ENCODE measurements at regions not wholly inside any gene's neighbourhood (a gene's known extent, or its start where the extent isn't known, plus 50 kb on each side); places are given as distances from the start of the nearest gene placed in this dataset.

GRCh38 chr3:481111-481510 is 284.5 kb downstream of the CHL1 start:
- H2BK5ac ChIP-seq (ENCODE audit: low read depth, low read length): no peak overlapping the region
- no peak for TF ChIP-seq BRCA1 (IDR thresholded peaks at IDR 0.05; ENCODE audit: low read depth, low read length)
- TF ChIP-seq BCL11A (IDR thresholded peaks at IDR 0.05; ENCODE audit: low read depth in 2 of 2, low read length in 2 of 2): no peak
- TF ChIP-seq CTCF (IDR thresholded peaks at IDR 0.05; ENCODE audit: control extremely low read depth in 1 of 3, insufficient read depth in 1 of 3, low read depth in 1 of 3, low read length in 3 of 3): no peak
- no peak for TF ChIP-seq POLR2AphosphoS5 (IDR thresholded peaks at IDR 0.05; ENCODE audit: low read depth, low read length)
- no peak for TF ChIP-seq CHD1 (IDR thresholded peaks at IDR 0.05; ENCODE audit: low read depth, low read length)
- TF ChIP-seq KDM4A (IDR thresholded peaks at IDR 0.05; ENCODE audit: low read depth, low read length, severe bottlenecking): no peak
- no peak for TF ChIP-seq SP1 (IDR thresholded peaks at IDR 0.05; ENCODE audit: low read depth, low read length)
- TF ChIP-seq TEAD4 (IDR thresholded peaks at IDR 0.05; ENCODE audit: low read depth, low read length): no peak
- no peak for TF ChIP-seq SIRT6 (IDR thresholded peaks at IDR 0.05; ENCODE audit: low read length)
- TF ChIP-seq ASH2L (IDR thresholded peaks at IDR 0.05; ENCODE audit: low read length): no peak
- no peak for TF ChIP-seq CBX8 (IDR thresholded peaks at IDR 0.05; ENCODE audit: borderline replicate concordance, low read depth, low read length)
- no peak for FAIRE-seq
- no peak overlapping the region for H2AK5ac ChIP-seq (ENCODE audit: low read depth, low read length)
- no peak overlapping the region for H3K27ac ChIP-seq (ENCODE audit: low read depth, low read length)
- H3K79me1 ChIP-seq (ENCODE audit: low read depth, low read length): no peaks in the 10 kb centered on the region
- no peak overlapping the region for H4K91ac ChIP-seq (replicated peaks; ENCODE audit: insufficient read length, low read length)
- no peak overlapping the region for H3K9ac ChIP-seq (replicated peaks in 1 of 4; ENCODE audit: extremely low read depth in 1 of 4, low read depth in 3 of 4, low read length in 3 of 4)
- no peak overlapping the region for H2BK12ac ChIP-seq (ENCODE audit: low read depth, low read length)
- no peak overlapping the region for H4K5ac ChIP-seq (ENCODE audit: insufficient read length, low read depth, low read length)
- 100% methylated on average over 3 of the region's 3 CpGs; no CpG with 5 or more reads in 1 of the 2 experiments for WGBS, 2 experiments (ENCODE audit: extremely low coverage in 1 of 2, insufficient coverage in 1 of 2, insufficient read length in 1 of 2, insufficient replicate concordance in 2 of 2, low coverage in 1 of 2, low lambda C conversion rate in 2 of 2, missing lambda C conversion rate in 1 of 2)
- no peak overlapping the region for H3K4ac ChIP-seq (replicated peaks; ENCODE audit: insufficient read length, low read depth, low read length)
- H3K18ac ChIP-seq (ENCODE audit: extremely low read depth, low read length): no peak overlapping the region
- no peaks in the 10 kb centered on the region for H3K23me2 ChIP-seq (ENCODE audit: low read depth, low read length)
- no peaks in the 10 kb centered on the region; a peak in 1 of 4 replicates for H3K9me3 ChIP-seq (ENCODE audit: insufficient read depth in 2 of 2, low read depth in 1 of 2, low read length in 1 of 2)
- H4K8ac ChIP-seq (ENCODE audit: extremely low read depth, insufficient read depth, low read length): no peak overlapping the region
- H3K14ac ChIP-seq (ENCODE audit: insufficient read length): no peak overlapping the region
- H2BK15ac ChIP-seq (ENCODE audit: low read length): no peak overlapping the region
- H3K23ac ChIP-seq (ENCODE audit: insufficient read length): no peak overlapping the region
- H3K79me2 ChIP-seq (ENCODE audit: control insufficient read depth in 1 of 2, insufficient read depth in 2 of 2, low read length in 2 of 2): no peaks in the 10 kb centered on the region
- H3K4me1 ChIP-seq (replicated peaks in 1 of 4; ENCODE audit: control insufficient read depth in 3 of 4, insufficient read depth in 4 of 4, low read length in 3 of 4): no peaks in the 10 kb centered on the region
- CTCF ChIA-PET (ENCODE audit: partially characterized antibody): interaction anchor here (1.2 to 1.7 kb wide), 2 partner anchors 13 to 22 kb away, joined by 3 to 5 read pairs; no protein-coding TSS in a partner anchor
- no peaks in the 10 kb centered on the region for H3K36me3 ChIP-seq (ENCODE audit: control insufficient read depth in 2 of 4, insufficient read depth in 4 of 4, low read length in 3 of 4)
- no peaks in the 10 kb centered on the region for H4K20me1 ChIP-seq (replicated peaks in 1 of 2; ENCODE audit: control insufficient read depth in 1 of 2, insufficient read depth in 2 of 2, low read length in 2 of 2)
- POLR2A ChIA-PET (ENCODE audit: partially characterized antibody): no interaction called here
- H3K56ac ChIP-seq (replicated peaks; ENCODE audit: insufficient read length, low read depth, low read length): no peak overlapping the region
- H2BK120ac ChIP-seq (replicated peaks; ENCODE audit: low read depth, low read length): no peak overlapping the region
- no peaks in the 10 kb centered on the region for H3K27me3 ChIP-seq (replicated peaks in 1 of 4; ENCODE audit: control insufficient read depth in 3 of 4, extremely low read depth in 1 of 4, insufficient read depth in 3 of 4, low read length in 3 of 4)
- DNase-seq (ENCODE audit: low read depth in 1 of 2, low spot score in 2 of 2): no peak
- no peak overlapping the region for H2AFZ ChIP-seq (ENCODE audit: low read length)
- no peak overlapping the region for H2BK20ac ChIP-seq (ENCODE audit: low read length)
- H3K4me2 ChIP-seq (ENCODE audit: insufficient read depth in 1 of 2, low read depth in 2 of 2, low read length in 2 of 2): no peak overlapping the region
- H3K4me3 ChIP-seq (ENCODE audit: extremely low read depth in 1 of 4, insufficient read depth in 2 of 4, low read depth in 3 of 4, low read length in 4 of 4): no peak overlapping the region

Measured in H1 (cell line).